GM23248 (cell line): ENCODE measurements at regions not wholly inside any gene's neighbourhood (a gene's known extent, or its start where the extent isn't known, plus 50 kb on each side); places are given as distances from the start of the nearest gene placed in this dataset.

Experiments
- DNase-seq: peaks from one replicate; pipeline ENCODE4 v3.0.0-alpha.2; 2015
- H2AFZ ChIP-seq: fragments of 200-600 bp; sonication (generic); 2 replicates; pipeline ENCODE4 v1.6.1; 2016; ENCODE audit warnings: antibody characterized with exemption
- H3F3A ChIP-seq: fragments of 200-600 bp; sonication (generic); 2 replicates; pipeline ENCODE4 v1.6.1; 2016; ENCODE audit warnings: mild to moderate bottlenecking, antibody characterized with exemption, mixed run types; ENCODE audit not compliant: insufficient read depth
- H3K27ac ChIP-seq: fragments of 200-600 bp; sonication (generic); 2 replicates; pipeline ENCODE4 v1.5.1; 2016; ENCODE audit warnings: mild to moderate bottlenecking
- H3K27me3 ChIP-seq: fragments of 200-600 bp; sonication (generic); replicated peaks from 2 replicates; pipeline ENCODE4 v1.6.1; 2016; ENCODE audit warnings: mild to moderate bottlenecking; ENCODE audit not compliant: insufficient read depth
- H3K36me3 ChIP-seq: fragments of 200-600 bp; sonication (generic); 2 replicates; pipeline ENCODE4 v1.6.1; 2016; ENCODE audit warnings: low read depth, mild to moderate bottlenecking
- H3K4me1 ChIP-seq: fragments of 200-600 bp; sonication (generic); 2 replicates; pipeline ENCODE4 v1.6.1; 2016; ENCODE audit warnings: mild to moderate bottlenecking; ENCODE audit not compliant: insufficient read depth
- H3K4me2 ChIP-seq: fragments of 200-600 bp; sonication (generic); one replicate; pipeline ENCODE4 v1.6.1; 2016; ENCODE audit warnings: mild to moderate bottlenecking; ENCODE audit not compliant: unreplicated experiment
- H3K4me3 ChIP-seq: fragments of 200-600 bp; sonication (generic); 2 replicates; pipeline ENCODE4 v1.5.1; 2016; ENCODE audit warnings: mild to moderate bottlenecking
- H3K79me2 ChIP-seq: fragments of 200-600 bp; sonication (generic); 2 replicates; pipeline ENCODE4 v1.6.1; 2016; ENCODE audit warnings: mild to moderate bottlenecking; ENCODE audit not compliant: insufficient read depth
- H3K9ac ChIP-seq: fragments of 200-600 bp; sonication (generic); 2 replicates; pipeline ENCODE4 v1.6.1; 2016; ENCODE audit warnings: mild to moderate bottlenecking
- H3K9me2 ChIP-seq: fragments of 200-600 bp; sonication (generic); 2 replicates; pipeline ENCODE4 v1.6.1; 2016; ENCODE audit warnings: mixed run types, mild to moderate bottlenecking, moderate library complexity; ENCODE audit not compliant: insufficient read depth
- H3K9me3 ChIP-seq: fragments of 200-600 bp; sonication (generic); one replicate; pipeline ENCODE4 v1.6.1; 2017; ENCODE audit warnings: low read depth
- H4K20me1 ChIP-seq: fragments of 200-600 bp; sonication (generic); 2 replicates; pipeline ENCODE4 v1.6.0; 2016; ENCODE audit not compliant: insufficient read depth
- EZH2 ChIP-seq: fragments of 200-600 bp; sonication (generic); IDR thresholded peaks from 2 replicates; pipeline ENCODE4 v1.6.1; 2018; ENCODE audit warnings: antibody characterized with exemption, mild to moderate bottlenecking; ENCODE audit not compliant: insufficient read depth, poor library complexity, severe bottlenecking
- EZH2phosphoT487 ChIP-seq: fragments of 200-600 bp; sonication (generic); IDR thresholded peaks from 2 replicates; pipeline ENCODE4 v1.6.1; 2018; ENCODE audit warnings: antibody characterized with exemption, moderate library complexity, mild to moderate bottlenecking, low read depth; ENCODE audit not compliant: insufficient read depth
- WGBS, 2 experiments: methylation state at CpG; one replicate each; pipeline ENCODE4 v1.1.6; 2015 to 2017; ENCODE audit warnings: low lambda C conversion rate in 2 of 2, low coverage in 1 of 2; ENCODE audit errors: missing lambda C conversion rate in 2 of 2; 5-methylcytosine and 5-hydroxymethylcytosine counted together
- in situ Hi-C: fragments of 300-500 bp; cut with MboI; formaldehyde crosslinking; loops from 2 replicates; pipeline ENCODE4 v1.15.0; 2020

- in situ Hi-C loops, result no loop called here
- Histone ChIP-seq H4K20me1 (no peaks in the 10 kb centered on the region), H2AFZ (no peak overlapping the region), H3K9me2 (no peaks in the 10 kb centered on the region), H3K9ac (no peak overlapping the region), H3F3A (no peaks in the 10 kb centered on the region), H3K27ac (no peak overlapping the region), H3K4me1 (no peaks in the 10 kb centered on the region), H3K79me2 (no peaks in the 10 kb centered on the region), H3K4me3 (no peak overlapping the region), H3K27me3 (no peaks in the 10 kb centered on the region), H3K9me3 (no peaks in the 10 kb centered on the region), H3K36me3 (no peaks in the 10 kb centered on the region), H3K4me2 (no peak overlapping the region)
- WGBS, 2 experiments, result 43 to 59% methylated on average over 11 of the region's 11 CpGs
- DNase-seq, result no peak
- TF ChIP-seq EZH2phosphoT487 (no peak), EZH2 (no peak)
Measured at GRCh38 chr7:4319280-4319679, 362.8 kb upstream of the FOXK1 start.

- Histone ChIP-seq H3K4me3 (no peak overlapping the region), H3K4me2 (no peak overlapping the region), H3K9me3 (no peaks in the 10 kb centered on the region), H3K27ac (no peak overlapping the region), H3F3A (no peaks in the 10 kb centered on the region), H3K9me2 (no peaks in the 10 kb centered on the region), H3K27me3 (no peaks in the 10 kb centered on the region), H3K79me2 (no peaks in the 10 kb centered on the region), H3K9ac (no peak overlapping the region), H3K4me1 (no peaks in the 10 kb centered on the region), H3K36me3 (no peaks in the 10 kb centered on the region), H2AFZ (no peak overlapping the region), H4K20me1 (no peaks in the 10 kb centered on the region)
- 44 to 54% methylated on average over 8 of the region's 8 CpGs for WGBS, 2 experiments
- TF ChIP-seq EZH2phosphoT487 (no peak), EZH2 (no peak)
- no peak for DNase-seq
- in situ Hi-C loops, result no loop called here
Measured at GRCh38 chr7:4325732-4326131, 356.4 kb upstream of the FOXK1 start.

- Histone ChIP-seq H3K9me3 (no peaks in the 10 kb centered on the region), H3K9ac (no peak overlapping the region), H3F3A (no peaks in the 10 kb centered on the region), H3K27ac (no peak overlapping the region), H3K36me3 (no peaks in the 10 kb centered on the region), H3K4me2 (no peak overlapping the region), H3K4me1 (no peaks in the 10 kb centered on the region), H3K79me2 (no peaks in the 10 kb centered on the region), H3K9me2 (no peaks in the 10 kb centered on the region), H3K27me3 (no peaks in the 10 kb centered on the region), H3K4me3 (no peak overlapping the region), H2AFZ (no peak overlapping the region), H4K20me1 (no peaks in the 10 kb centered on the region)
- WGBS, 2 experiments, result 46 to 51% methylated on average over 8 of the region's 8 CpGs
- TF ChIP-seq EZH2phosphoT487 (no peak), EZH2 (no peak)
- in situ Hi-C loops, result no loop called here
- DNase-seq, result no peak
Measured at GRCh38 chr7:4331711-4332110, 350.4 kb upstream of the FOXK1 start.

GRCh38 chr7:4338556-4338955, 343.5 kb upstream of the FOXK1 start:
- Histone ChIP-seq H3K36me3 (no peaks in the 10 kb centered on the region), H3K9me2 (no peaks in the 10 kb centered on the region), H2AFZ (no peak overlapping the region), H3K27me3 (no peaks in the 10 kb centered on the region), H3F3A (no peaks in the 10 kb centered on the region), H3K4me1 (no peaks in the 10 kb centered on the region), H3K9me3 (no peaks in the 10 kb centered on the region), H4K20me1 (no peaks in the 10 kb centered on the region), H3K4me2 (no peak overlapping the region), H3K27ac (no peak overlapping the region), H3K4me3 (no peak overlapping the region), H3K79me2 (no peaks in the 10 kb centered on the region), H3K9ac (no peak overlapping the region)
- DNase-seq, result no peak
- in situ Hi-C loops, result no loop called here
- TF ChIP-seq EZH2, result no peak
- TF ChIP-seq EZH2phosphoT487, result no peak
- WGBS, 2 experiments, result 40 to 43% methylated on average over 7 of the region's 7 CpGs
